GM23248 (cell line): ENCODE measurements at regions not wholly inside any gene's neighbourhood (a gene's known extent, or its start where the extent isn't known, plus 50 kb on each side); places are given as distances from the start of the nearest gene placed in this dataset.
A peak's percentile ranks its signal among the peaks of the same experiment; 100 is the strongest.
"Not testable (repeated sequence)": the region's sequence is repeated elsewhere in the genome, so short reads cannot be mapped to it uniquely, and the experiment has no call there.

Experiments used
- DNase-seq: peaks from one replicate; pipeline ENCODE4 v3.0.0-alpha.2; 2015
- H2AFZ ChIP-seq: fragments of 200-600 bp; sonication (generic); 2 replicates; pipeline ENCODE4 v1.6.1; 2016; ENCODE audit warnings: antibody characterized with exemption
- H3F3A ChIP-seq: fragments of 200-600 bp; sonication (generic); 2 replicates; pipeline ENCODE4 v1.6.1; 2016; ENCODE audit warnings: mild to moderate bottlenecking, antibody characterized with exemption, mixed run types; ENCODE audit not compliant: insufficient read depth
- H3K27ac ChIP-seq: fragments of 200-600 bp; sonication (generic); 2 replicates; pipeline ENCODE4 v1.5.1; 2016; ENCODE audit warnings: mild to moderate bottlenecking
- H3K27me3 ChIP-seq: fragments of 200-600 bp; sonication (generic); replicated peaks from 2 replicates; pipeline ENCODE4 v1.6.1; 2016; ENCODE audit warnings: mild to moderate bottlenecking; ENCODE audit not compliant: insufficient read depth
- H3K36me3 ChIP-seq: fragments of 200-600 bp; sonication (generic); 2 replicates; pipeline ENCODE4 v1.6.1; 2016; ENCODE audit warnings: low read depth, mild to moderate bottlenecking
- H3K4me1 ChIP-seq: fragments of 200-600 bp; sonication (generic); 2 replicates; pipeline ENCODE4 v1.6.1; 2016; ENCODE audit warnings: mild to moderate bottlenecking; ENCODE audit not compliant: insufficient read depth
- H3K4me2 ChIP-seq: fragments of 200-600 bp; sonication (generic); one replicate; pipeline ENCODE4 v1.6.1; 2016; ENCODE audit warnings: mild to moderate bottlenecking; ENCODE audit not compliant: unreplicated experiment
- H3K4me3 ChIP-seq: fragments of 200-600 bp; sonication (generic); 2 replicates; pipeline ENCODE4 v1.5.1; 2016; ENCODE audit warnings: mild to moderate bottlenecking
- H3K79me2 ChIP-seq: fragments of 200-600 bp; sonication (generic); 2 replicates; pipeline ENCODE4 v1.6.1; 2016; ENCODE audit warnings: mild to moderate bottlenecking; ENCODE audit not compliant: insufficient read depth
- H3K9ac ChIP-seq: fragments of 200-600 bp; sonication (generic); 2 replicates; pipeline ENCODE4 v1.6.1; 2016; ENCODE audit warnings: mild to moderate bottlenecking
- H3K9me2 ChIP-seq: fragments of 200-600 bp; sonication (generic); 2 replicates; pipeline ENCODE4 v1.6.1; 2016; ENCODE audit warnings: mixed run types, mild to moderate bottlenecking, moderate library complexity; ENCODE audit not compliant: insufficient read depth
- H3K9me3 ChIP-seq: fragments of 200-600 bp; sonication (generic); one replicate; pipeline ENCODE4 v1.6.1; 2017; ENCODE audit warnings: low read depth
- H4K20me1 ChIP-seq: fragments of 200-600 bp; sonication (generic); 2 replicates; pipeline ENCODE4 v1.6.0; 2016; ENCODE audit not compliant: insufficient read depth
- EZH2 ChIP-seq: fragments of 200-600 bp; sonication (generic); IDR thresholded peaks from 2 replicates; pipeline ENCODE4 v1.6.1; 2018; ENCODE audit warnings: antibody characterized with exemption, mild to moderate bottlenecking; ENCODE audit not compliant: insufficient read depth, poor library complexity, severe bottlenecking
- EZH2phosphoT487 ChIP-seq: fragments of 200-600 bp; sonication (generic); IDR thresholded peaks from 2 replicates; pipeline ENCODE4 v1.6.1; 2018; ENCODE audit warnings: antibody characterized with exemption, moderate library complexity, mild to moderate bottlenecking, low read depth; ENCODE audit not compliant: insufficient read depth
- WGBS, 2 experiments: methylation state at CpG; one replicate each; pipeline ENCODE4 v1.1.6; 2015 to 2017; ENCODE audit warnings: low lambda C conversion rate in 2 of 2, low coverage in 1 of 2; ENCODE audit errors: missing lambda C conversion rate in 2 of 2; 5-methylcytosine and 5-hydroxymethylcytosine counted together
- in situ Hi-C: fragments of 300-500 bp; cut with MboI; formaldehyde crosslinking; loops from 2 replicates; pipeline ENCODE4 v1.15.0; 2020

- H3K27ac ChIP-seq, H3K4me1 ChIP-seq, in situ Hi-C loops, H3K27me3 ChIP-seq, H3K9me2 ChIP-seq, H3F3A ChIP-seq, H4K20me1 ChIP-seq, H3K36me3 ChIP-seq, H3K9me3 ChIP-seq, H3K79me2 ChIP-seq: not testable (repeated sequence)
- H3K4me3 ChIP-seq = peak overlapping the region; percentile 35; the same call in 1 of the 2 replicates
- peak; percentile 22 for DNase-seq
- peak overlapping the region; percentile 28 for H3K4me2 ChIP-seq
- peak overlapping the region; percentile 77 for H2AFZ ChIP-seq
- 31 to 33% methylated on average over 18 of the region's 18 CpGs for WGBS, 2 experiments
- H3K9ac ChIP-seq = peak overlapping the region; percentile 25; the same call in 1 of the 2 replicates
Measured at GRCh38 chr3:75502769-75503756, 161.1 kb upstream of the FRG2C start.

DNA sequence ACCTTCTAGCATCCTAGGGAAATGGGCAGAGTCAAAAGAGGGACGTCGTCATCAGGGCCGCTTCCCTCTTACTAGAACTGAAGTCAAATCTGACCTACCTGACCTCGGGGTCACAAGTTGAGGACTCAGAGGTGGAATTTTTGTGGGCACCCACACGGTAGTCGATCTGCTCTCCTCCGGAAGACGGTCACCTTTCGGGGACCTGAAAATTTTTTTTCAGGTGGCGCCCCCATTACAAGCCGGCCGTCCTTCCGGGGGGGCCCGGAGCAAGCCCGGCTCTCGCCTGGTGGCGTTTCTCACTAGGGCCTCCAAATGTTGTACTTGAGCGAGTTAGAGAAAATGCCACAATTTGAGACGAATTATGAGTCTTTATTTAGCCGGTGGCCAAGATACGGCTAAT is 157.5 kb upstream of the FRG2C start:
- Histone ChIP-seq H3K27me3 (no peaks in the 10 kb centered on the region), H3K36me3 (no peaks in the 10 kb centered on the region), H3K79me2 (no peaks in the 10 kb centered on the region), H3F3A (no peaks in the 10 kb centered on the region), H2AFZ (no peak overlapping the region), H3K4me3 (no peak overlapping the region), H3K9me2 (no peaks in the 10 kb centered on the region), H3K4me1 (no peaks in the 10 kb centered on the region), H3K9me3 (no peaks in the 10 kb centered on the region), H3K9ac (no peak overlapping the region), H3K27ac (no peak overlapping the region), H3K4me2 (no peak overlapping the region), H4K20me1 (no peaks in the 10 kb centered on the region)
- TF ChIP-seq EZH2 = no peak
- no peak for TF ChIP-seq EZH2phosphoT487
- in situ Hi-C loops = no loop called here
- 70 to 74% methylated on average over 21 of the region's 21 CpGs for WGBS, 2 experiments
- DNase-seq = no peak

DNA sequence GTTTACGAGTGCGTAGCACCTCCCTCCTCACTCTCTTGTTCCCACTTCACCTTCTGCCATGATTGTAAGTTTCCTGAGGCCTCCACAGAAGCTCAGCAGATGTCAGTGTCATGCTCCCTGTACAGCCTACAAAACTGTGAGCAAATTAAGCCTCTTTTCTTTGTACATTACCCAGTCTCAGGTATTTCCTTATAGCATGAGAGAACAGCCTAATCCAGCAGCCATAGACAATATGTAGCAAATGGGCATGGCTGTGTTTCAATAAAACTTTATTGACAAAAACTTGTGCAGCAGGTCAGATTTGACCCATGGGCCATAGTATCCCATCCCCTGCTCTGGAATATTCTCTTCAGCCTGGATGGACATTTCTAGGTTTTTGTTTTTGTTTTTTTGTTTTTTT is 156.2 kb upstream of the FRG2C start:
- H3K79me2 ChIP-seq, H3F3A ChIP-seq, H4K20me1 ChIP-seq, H3K9ac ChIP-seq, H3K27me3 ChIP-seq, H2AFZ ChIP-seq, DNase-seq, H3K4me2 ChIP-seq, H3K36me3 ChIP-seq, H3K9me2 ChIP-seq, H3K4me1 ChIP-seq, in situ Hi-C loops, H3K4me3 ChIP-seq, H3K27ac ChIP-seq, H3K9me3 ChIP-seq: not testable (repeated sequence)
- WGBS, 2 experiments = 65 to 81% methylated on average over 2 of the region's 2 CpGs

- in situ Hi-C loops, H3K9me2 ChIP-seq, H3K27me3 ChIP-seq, H3F3A ChIP-seq, H4K20me1 ChIP-seq, H3K9me3 ChIP-seq, H3K4me1 ChIP-seq, H3K79me2 ChIP-seq, H3K4me3 ChIP-seq, H3K9ac ChIP-seq, H3K27ac ChIP-seq, H2AFZ ChIP-seq, H3K36me3 ChIP-seq, DNase-seq, H3K4me2 ChIP-seq: not testable (repeated sequence)
Measured at GRCh38 chr3:75527657-75528056, 136.5 kb upstream of the FRG2C start.

GRCh38 chr3:75552095-75552494 is 112.0 kb upstream of the FRG2C start:
- H3K4me2 ChIP-seq, H3K4me3 ChIP-seq, H3K79me2 ChIP-seq, H3K9me2 ChIP-seq, H3K9ac ChIP-seq, H3F3A ChIP-seq, H2AFZ ChIP-seq, H4K20me1 ChIP-seq, H3K36me3 ChIP-seq, H3K4me1 ChIP-seq, H3K27ac ChIP-seq, H3K27me3 ChIP-seq, H3K9me3 ChIP-seq, in situ Hi-C loops: not testable (repeated sequence)
- 53 to 58% methylated on average over 11 of the region's 11 CpGs for WGBS, 2 experiments
- peak; percentile 25 for DNase-seq

DNA sequence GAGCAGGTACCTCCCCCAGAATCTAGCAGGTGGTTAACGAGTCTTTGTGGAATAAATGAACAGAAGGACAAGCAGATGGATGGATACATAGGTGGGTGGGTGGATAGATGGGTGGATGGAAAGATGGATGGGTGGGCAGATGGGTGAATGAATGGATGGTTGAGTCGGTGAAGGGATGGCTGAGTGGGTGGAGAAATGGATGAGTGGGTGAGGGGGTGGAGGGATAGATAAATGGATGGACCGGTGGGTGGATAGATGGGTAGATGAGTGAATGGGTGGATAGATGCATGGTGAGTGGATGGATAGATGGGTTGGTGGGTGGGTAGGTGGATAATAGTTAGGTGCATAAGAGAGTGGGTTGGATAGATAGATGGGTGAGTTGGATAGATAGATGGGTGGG is 99.7 kb upstream of the FRG2C start:
- H4K20me1 ChIP-seq, H3K27me3 ChIP-seq, H3K4me1 ChIP-seq, H3K9me3 ChIP-seq, H3K9ac ChIP-seq, H3K36me3 ChIP-seq, H3K9me2 ChIP-seq, DNase-seq, H3K4me2 ChIP-seq, H3F3A ChIP-seq, in situ Hi-C loops, H3K27ac ChIP-seq, H3K79me2 ChIP-seq, H3K4me3 ChIP-seq, H2AFZ ChIP-seq: not testable (repeated sequence)
- WGBS, 2 experiments = 42 to 44% methylated on average over 3 of the region's 3 CpGs

- H3K4me1 ChIP-seq, H3K4me3 ChIP-seq, H3K79me2 ChIP-seq, H3K9ac ChIP-seq, H3K9me2 ChIP-seq, H3K27ac ChIP-seq, H2AFZ ChIP-seq, in situ Hi-C loops, H3K9me3 ChIP-seq, H4K20me1 ChIP-seq, H3F3A ChIP-seq, H3K4me2 ChIP-seq, DNase-seq, H3K36me3 ChIP-seq, H3K27me3 ChIP-seq: not testable (repeated sequence)
- WGBS, 2 experiments = 31 to 40% methylated on average over 7 of the region's 7 CpGs
Measured at GRCh38 chr3:75572303-75572702, 91.8 kb upstream of the FRG2C start.
